Fibroblast of lung (primary cell): ENCODE measurements at regions not wholly inside any gene's neighbourhood (a gene's known extent, or its start where the extent isn't known, plus 50 kb on each side); places are given as distances from the start of the nearest gene placed in this dataset.

ENCODE experiments used
- DNase-seq, 2 donors: peaks; one replicate each; pipeline versions ENCODE4 v3.0.0 to v3.0.0-alpha.2; 2010; ENCODE audit warnings: low read depth in 2 of 2
- H2AFZ ChIP-seq: 2 replicates; pipeline ENCODE4 v1.5.1; 2012; ENCODE audit warnings: low read length, control low read depth, inconsistent platforms
- H3K27ac ChIP-seq: 2 replicates; pipeline ENCODE4 v1.5.1; 2011; ENCODE audit warnings: low read length, control low read depth; ENCODE audit not compliant: insufficient read depth
- H3K27me3 ChIP-seq: 2 replicates; pipeline ENCODE4 v1.5.1; 2011; ENCODE audit warnings: mild to moderate bottlenecking, low read length; ENCODE audit not compliant: control insufficient read depth, insufficient read depth
- H3K36me3 ChIP-seq: 2 replicates; pipeline ENCODE4 v1.5.1; 2011; ENCODE audit warnings: low read length; ENCODE audit not compliant: control insufficient read depth, insufficient read depth
- H3K4me1 ChIP-seq: 2 replicates; pipeline ENCODE4 v1.5.1; 2011; ENCODE audit warnings: low read length; ENCODE audit not compliant: control insufficient read depth, insufficient read depth; ENCODE audit errors: extremely low read depth
- H3K4me2 ChIP-seq: 2 replicates; pipeline ENCODE4 v1.5.1; 2011; ENCODE audit warnings: low read length, control low read depth; ENCODE audit not compliant: insufficient read depth; ENCODE audit errors: extremely low read depth
- H3K4me3 ChIP-seq, 4 experiments: fragments of 200-600 bp in 1 of 4; sonication (generic) in 1 of 4; replicated peaks in 1 of 4; 2 replicates each; pipeline ENCODE4 v1.5.1; 2011 to 2016; ENCODE audit warnings: low read length in 4 of 4, low read depth in 3 of 4, mild to moderate bottlenecking in 3 of 4, control low read depth in 2 of 4, inconsistent platforms in 1 of 4, mixed read lengths in 1 of 4; ENCODE audit not compliant: insufficient read depth in 1 of 4; ENCODE audit errors: control extremely low read depth in 1 of 4
- H3K79me2 ChIP-seq: 2 replicates; pipeline ENCODE4 v1.5.1; 2012; ENCODE audit warnings: mild to moderate bottlenecking, low read length, inconsistent platforms; ENCODE audit not compliant: control insufficient read depth, insufficient read depth
- H3K9ac ChIP-seq: 2 replicates; pipeline ENCODE4 v1.5.1; 2011; ENCODE audit warnings: mild to moderate bottlenecking, low read length, control low read depth; ENCODE audit not compliant: insufficient read depth
- H3K9me3 ChIP-seq: 2 replicates; pipeline ENCODE4 v1.5.1; 2012; ENCODE audit warnings: low read depth, low read length; ENCODE audit not compliant: control insufficient read depth, insufficient read depth
- H4K20me1 ChIP-seq: 2 replicates; pipeline ENCODE4 v1.5.1; 2011; ENCODE audit warnings: low read length; ENCODE audit not compliant: control insufficient read depth, insufficient read depth; ENCODE audit errors: extremely low read depth
- EZH2 ChIP-seq: IDR thresholded peaks from 2 replicates; pipeline ENCODE4 v1.5.1; 2012; ENCODE audit warnings: low read length, control low read depth, mild to moderate bottlenecking; ENCODE audit errors: missing control alignments
- TF ChIP-seq, protein P1 (sequence below), 2 donors: IDR thresholded peaks in 1 of 2; conservative IDR thresholded peaks in 1 of 2; 1 replicate in 1 of 2; 2 replicates in 1 of 2; pipeline ENCODE4 v1.5.1; 2011 to 2012; ENCODE audit warnings: low read length in 2 of 2, control low read depth in 1 of 2, inconsistent platforms in 1 of 2, low read depth in 1 of 2, mild to moderate bottlenecking in 1 of 2

- Histone ChIP-seq H2AFZ (no peak overlapping the region), H3K9me3 (no peaks in the 10 kb centered on the region), H4K20me1 (no peaks in the 10 kb centered on the region), H3K4me3 (no peak overlapping the region), H3K4me2 (no peak overlapping the region), H3K27ac (no peak overlapping the region), H3K9ac (no peak overlapping the region), H3K4me1 (no peaks in the 10 kb centered on the region), H3K79me2 (no peaks in the 10 kb centered on the region), H3K27me3 (no peaks in the 10 kb centered on the region), H3K36me3 (no peaks in the 10 kb centered on the region)
- TF ChIP-seq EZH2: no peak
- TF ChIP-seq, protein P1, sequence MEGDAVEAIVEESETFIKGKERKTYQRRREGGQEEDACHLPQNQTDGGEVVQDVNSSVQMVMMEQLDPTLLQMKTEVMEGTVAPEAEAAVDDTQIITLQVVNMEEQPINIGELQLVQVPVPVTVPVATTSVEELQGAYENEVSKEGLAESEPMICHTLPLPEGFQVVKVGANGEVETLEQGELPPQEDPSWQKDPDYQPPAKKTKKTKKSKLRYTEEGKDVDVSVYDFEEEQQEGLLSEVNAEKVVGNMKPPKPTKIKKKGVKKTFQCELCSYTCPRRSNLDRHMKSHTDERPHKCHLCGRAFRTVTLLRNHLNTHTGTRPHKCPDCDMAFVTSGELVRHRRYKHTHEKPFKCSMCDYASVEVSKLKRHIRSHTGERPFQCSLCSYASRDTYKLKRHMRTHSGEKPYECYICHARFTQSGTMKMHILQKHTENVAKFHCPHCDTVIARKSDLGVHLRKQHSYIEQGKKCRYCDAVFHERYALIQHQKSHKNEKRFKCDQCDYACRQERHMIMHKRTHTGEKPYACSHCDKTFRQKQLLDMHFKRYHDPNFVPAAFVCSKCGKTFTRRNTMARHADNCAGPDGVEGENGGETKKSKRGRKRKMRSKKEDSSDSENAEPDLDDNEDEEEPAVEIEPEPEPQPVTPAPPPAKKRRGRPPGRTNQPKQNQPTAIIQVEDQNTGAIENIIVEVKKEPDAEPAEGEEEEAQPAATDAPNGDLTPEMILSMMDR (conservative IDR thresholded peaks at IDR 0.05 in 1 of 2, IDR thresholded peaks at IDR 0.05 in 1 of 2; ENCODE audit: low read depth in 1 of 2, low read length in 2 of 2): no peak
- peak in 1 of 2 donors; percentile 2 for DNase-seq
Measured at GRCh38 chr4:180483036-180483435, 1760.2 kb upstream of the TENM3 start.

- DNase-seq: no peak
- H3K4me1 ChIP-seq: no peaks in the 10 kb centered on the region
- H3K4me2 ChIP-seq: no peak overlapping the region
- H3K4me3 ChIP-seq: no peak overlapping the region
- no peaks in the 10 kb centered on the region for H3K27me3 ChIP-seq
- TF ChIP-seq, protein P1 (conservative IDR thresholded peaks at IDR 0.05 in 1 of 2, IDR thresholded peaks at IDR 0.05 in 1 of 2; ENCODE audit: low read depth in 1 of 2, low read length in 2 of 2): no peak
- no peak for TF ChIP-seq EZH2
- no peaks in the 10 kb centered on the region for H3K9me3 ChIP-seq
- no peaks in the 10 kb centered on the region for H4K20me1 ChIP-seq
- no peak overlapping the region for H3K27ac ChIP-seq
- H3K79me2 ChIP-seq: no peaks in the 10 kb centered on the region
- H2AFZ ChIP-seq: no peak overlapping the region
- H3K9ac ChIP-seq: no peak overlapping the region
- no peaks in the 10 kb centered on the region for H3K36me3 ChIP-seq
Measured at GRCh38 chr4:180485407-180485806, 1757.8 kb upstream of the TENM3 start.

DNA sequence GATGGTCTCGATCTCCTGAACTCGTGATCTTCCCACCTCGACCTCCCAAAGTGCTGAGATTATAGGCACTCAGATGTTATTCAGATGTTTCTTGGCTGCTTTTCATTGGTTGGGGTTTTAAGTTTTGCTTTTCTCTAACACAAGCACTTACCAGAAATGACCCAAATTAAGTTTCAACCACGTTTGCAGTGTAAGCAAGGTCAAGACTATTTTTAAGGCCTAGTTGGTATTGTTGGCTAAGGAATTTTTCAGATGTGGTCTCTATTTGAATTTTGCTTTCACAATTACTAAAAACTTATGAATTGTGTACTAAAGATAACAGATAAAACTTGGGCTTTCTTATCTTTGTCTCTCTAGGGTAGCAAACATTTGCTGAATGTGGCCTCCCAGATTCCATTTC is 1756.9 kb upstream of the TENM3 start:
- TF ChIP-seq EZH2: no peak
- TF ChIP-seq, protein P1 (conservative IDR thresholded peaks at IDR 0.05 in 1 of 2, IDR thresholded peaks at IDR 0.05 in 1 of 2; ENCODE audit: low read depth in 1 of 2, low read length in 2 of 2): no peak
- H3K9ac ChIP-seq: no peak overlapping the region
- no peaks in the 10 kb centered on the region for H3K4me1 ChIP-seq
- no peak overlapping the region for H3K4me3 ChIP-seq
- no peak overlapping the region for H3K4me2 ChIP-seq
- no peak overlapping the region for H3K27ac ChIP-seq
- no peaks in the 10 kb centered on the region for H3K79me2 ChIP-seq
- no peaks in the 10 kb centered on the region for H3K36me3 ChIP-seq
- no peak overlapping the region for H2AFZ ChIP-seq
- H3K9me3 ChIP-seq: no peaks in the 10 kb centered on the region
- H3K27me3 ChIP-seq: no peaks in the 10 kb centered on the region
- no peak for DNase-seq
- no peaks in the 10 kb centered on the region for H4K20me1 ChIP-seq
